ENCODE measurements at regions not wholly inside any gene's neighbourhood (a gene's known extent, or its start where the extent isn't known, plus 50 kb on each side); places are given as distances from the start of the nearest gene placed in this dataset.

GRCh38 chr15:77907824-77908751 lies 169.4 kb downstream of the TBC1D2B start:
- no peak for FAIRE-seq
- Histone ChIP-seq H3K27me3 (replicated peaks in 1 of 4; ENCODE audit: control insufficient read depth in 3 of 4, extremely low read depth in 1 of 4, insufficient read depth in 3 of 4, low read length in 3 of 4) (no peaks in the 10 kb centered on the region), H3K23ac (ENCODE audit: insufficient read length) (no peak overlapping the region), H3K56ac (replicated peaks; ENCODE audit: insufficient read length, low read depth, low read length) (no peak overlapping the region), H3K36me3 (ENCODE audit: control insufficient read depth in 2 of 4, insufficient read depth in 4 of 4, low read length in 3 of 4) (no peaks in the 10 kb centered on the region), H3K18ac (ENCODE audit: extremely low read depth, low read length) (peak overlapping the region; percentile 56; the same call in 1 of the 2 replicates), H3K27ac (ENCODE audit: low read depth, low read length) (no peak overlapping the region), H3K9ac (replicated peaks in 1 of 4; ENCODE audit: extremely low read depth in 1 of 4, low read depth in 3 of 4, low read length in 3 of 4) (no peak overlapping the region), H3K4me2 (ENCODE audit: insufficient read depth in 1 of 2, low read depth in 2 of 2, low read length in 2 of 2) (no peak overlapping the region; a peak in 1 of 4 replicates), H4K5ac (ENCODE audit: insufficient read length, low read depth, low read length) (no peak overlapping the region), H3K23me2 (ENCODE audit: low read depth, low read length) (no peaks in the 10 kb centered on the region), H2BK20ac (ENCODE audit: low read length) (no peak overlapping the region), H4K8ac (ENCODE audit: extremely low read depth, insufficient read depth, low read length) (peak overlapping the region; percentile 71; the same call in 1 of the 2 replicates), H2BK5ac (ENCODE audit: low read depth, low read length) (no peak overlapping the region; the same call in 1 of the 2 replicates), H2AFZ (ENCODE audit: low read length) (peak overlapping the region; percentile 20; the same call in 1 of the 2 replicates), H2AK5ac (ENCODE audit: low read depth, low read length) (no peak overlapping the region), H3K4me1 (replicated peaks in 1 of 4; ENCODE audit: control insufficient read depth in 3 of 4, insufficient read depth in 4 of 4, low read length in 3 of 4) (peaks cover 0 to under 1% (median 0%) of the 10 kb centered on the region in 4 experiments; a peak in 2 of 7 replicates), H4K91ac (replicated peaks; ENCODE audit: insufficient read length, low read length) (no peak overlapping the region), H3K79me1 (ENCODE audit: low read depth, low read length) (no peaks in the 10 kb centered on the region), H2BK15ac (ENCODE audit: low read length) (no peak overlapping the region), H3K4ac (replicated peaks; ENCODE audit: insufficient read length, low read depth, low read length) (no peak overlapping the region), H4K20me1 (replicated peaks in 1 of 2; ENCODE audit: control insufficient read depth in 1 of 2, insufficient read depth in 2 of 2, low read length in 2 of 2) (no peaks in the 10 kb centered on the region), H3K14ac (ENCODE audit: insufficient read length) (no peak overlapping the region), H2BK12ac (ENCODE audit: low read depth, low read length) (no peak overlapping the region; the same call in 1 of the 2 replicates), H3K79me2 (ENCODE audit: control insufficient read depth in 1 of 2, insufficient read depth in 2 of 2, low read length in 2 of 2) (no peaks in the 10 kb centered on the region), H3K9me3 (ENCODE audit: insufficient read depth in 2 of 2, low read depth in 1 of 2, low read length in 1 of 2) (no peaks in the 10 kb centered on the region), H2BK120ac (replicated peaks; ENCODE audit: low read depth, low read length) (no peak overlapping the region), H3K4me3 (ENCODE audit: extremely low read depth in 1 of 4, insufficient read depth in 2 of 4, low read depth in 3 of 4, low read length in 4 of 4) (no peak overlapping the region)
- 77% methylated on average over 26 of the region's 28 CpGs; no CpG with 5 or more reads in 1 of the 2 experiments for WGBS, 2 experiments (ENCODE audit: extremely low coverage in 1 of 2, insufficient coverage in 1 of 2, insufficient read length in 1 of 2, insufficient replicate concordance in 2 of 2, low coverage in 1 of 2, low lambda C conversion rate in 2 of 2, missing lambda C conversion rate in 1 of 2)
- POLR2A ChIA-PET (ENCODE audit: partially characterized antibody), result interaction anchor here (0.7 kb wide), 1 partner anchor 14 kb away, joined by 3 read pairs; no protein-coding TSS in a partner anchor
- no peak for DNase-seq (ENCODE audit: low read depth in 1 of 2, low spot score in 2 of 2)
- TF ChIP-seq CTCF (IDR thresholded peaks at IDR 0.05; ENCODE audit: control extremely low read depth in 1 of 3, insufficient read depth in 1 of 3, low read depth in 1 of 3, low read length in 3 of 3) (peak in 1 of 3 experiments; percentile 26; a peak in 1 of 4 replicates), E2F6 (IDR thresholded peaks at IDR 0.05) (no peak)
- CTCF ChIA-PET (ENCODE audit: partially characterized antibody), result interaction anchor here (0.6 to 3.7 kb wide), 11 partner anchors 8 to 200 kb away, joined by 3 to 29 read pairs (median 3); no protein-coding TSS in a partner anchor

Measured in H1 (cell line).